Vagina (tissue), 2 donors: ENCODE measurements at regions not wholly inside any gene's neighbourhood (a gene's known extent, or its start where the extent isn't known, plus 50 kb on each side); places are given as distances from the start of the nearest gene placed in this dataset.
"Not testable (repeated sequence)": the region's sequence is repeated elsewhere in the genome, so short reads cannot be mapped to it uniquely, and the experiment has no call there.

Experiments
- DNase-seq, 2 donors: peaks; one replicate each; pipeline ENCODE4 v3.0.0-alpha.2; 2017; ENCODE audit errors: extremely low spot score in 2 of 2
- H3K27ac ChIP-seq: fragments of 200-600 bp; sonication (generic); one replicate; pipeline ENCODE4 v1.5.1; 2019
- H3K27me3 ChIP-seq: fragments of 200-600 bp; sonication (generic); one replicate; pipeline ENCODE4 v1.5.1; 2019
- H3K36me3 ChIP-seq, 2 donors: fragments of 200-600 bp; sonication (generic); one replicate each; pipeline ENCODE4 v1.5.1; 2017 to 2019
- H3K4me1 ChIP-seq: fragments of 200-600 bp; sonication (generic); one replicate; pipeline ENCODE4 v1.5.1; 2019
- H3K4me3 ChIP-seq, 2 donors: fragments of 200-600 bp; sonication (generic); 1 replicate in 1 of 2; 2 replicates in 1 of 2; pipeline ENCODE4 v1.5.1; 2016 to 2019
- H3K9me3 ChIP-seq: fragments of 200-600 bp; sonication (generic); one replicate; pipeline ENCODE4 v1.5.1; 2019
- POLR2A ChIP-seq, 2 donors: fragments of 450-650 bp; IDR thresholded peaks; one replicate each; pipeline ENCODE4 v1.6.1; 2017; ENCODE audit warnings: antibody characterized with exemption in 2 of 2, mild to moderate bottlenecking in 2 of 2, moderate library complexity in 2 of 2
- POLR2AphosphoS5 ChIP-seq, 2 donors: sonication (generic); formaldehyde crosslinking; IDR thresholded peaks; one replicate each; pipeline ENCODE4 v1.9.0; 2017; ENCODE audit warnings: antibody characterized with exemption in 2 of 2, mild to moderate bottlenecking in 2 of 2, low read depth in 1 of 2; ENCODE audit not compliant: insufficient read depth in 1 of 2
- intact Hi-C: fragments of 100-400 bp; cut with DNase I; formaldehyde crosslinking; loops from one replicate; pipeline ENCODE4 v1.15.1; 2023
- TF ChIP-seq, protein P1 (sequence below), 3 experiments: fragments of 450-650 bp in 2 of 3; fragments of 200-600 bp in 1 of 3; sonication (generic) in 1 of 3; IDR thresholded peaks; one replicate each; pipeline ENCODE4 v1.5.1; 2017 to 2019; ENCODE audit warnings: antibody characterized with exemption in 3 of 3, mild to moderate bottlenecking in 2 of 3, moderate library complexity in 2 of 3

DNA sequence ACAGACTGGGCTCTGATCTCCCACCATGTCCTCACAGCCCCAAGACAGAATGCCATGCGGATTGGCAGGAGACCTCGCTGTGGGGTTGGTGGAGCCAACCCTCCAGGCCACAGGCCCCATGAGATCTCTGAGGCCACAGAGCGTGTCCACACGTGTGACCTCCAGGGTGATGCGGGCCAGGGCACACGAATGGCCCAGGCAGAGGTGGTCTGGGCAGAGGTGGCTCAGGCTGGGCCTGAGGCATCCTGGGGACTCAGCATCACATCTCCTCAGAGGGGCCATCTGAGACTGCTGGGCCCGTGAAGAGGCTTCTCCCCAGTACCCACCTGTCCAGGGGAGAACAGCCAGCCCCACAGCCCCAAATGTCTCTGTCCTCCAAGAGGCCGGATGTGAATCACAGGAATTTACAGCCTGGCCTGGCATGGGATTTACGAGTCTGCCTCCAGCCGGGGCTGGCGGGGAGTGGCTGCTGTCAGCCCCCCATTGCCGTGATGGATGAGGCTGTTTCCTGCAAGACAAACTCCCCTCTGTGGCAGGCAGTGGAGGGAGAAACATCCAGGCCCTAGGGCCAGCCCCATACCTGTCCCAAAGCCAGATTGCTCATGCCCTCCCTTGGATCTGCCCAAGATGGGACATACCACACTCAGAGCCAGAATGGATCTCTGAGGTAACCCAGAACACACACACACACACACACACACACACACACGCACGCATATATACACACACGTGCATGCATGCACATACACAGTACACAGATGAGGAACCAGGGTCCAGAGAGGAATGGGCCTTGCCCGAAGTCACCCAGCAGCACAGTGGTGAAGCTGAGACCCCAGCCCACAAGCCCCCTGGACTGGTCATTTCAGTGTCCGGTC, 208.3 kb downstream of the TBC1D2B start:
- intact Hi-C loops = no loop called here
- no peak for DNase-seq

DNA sequence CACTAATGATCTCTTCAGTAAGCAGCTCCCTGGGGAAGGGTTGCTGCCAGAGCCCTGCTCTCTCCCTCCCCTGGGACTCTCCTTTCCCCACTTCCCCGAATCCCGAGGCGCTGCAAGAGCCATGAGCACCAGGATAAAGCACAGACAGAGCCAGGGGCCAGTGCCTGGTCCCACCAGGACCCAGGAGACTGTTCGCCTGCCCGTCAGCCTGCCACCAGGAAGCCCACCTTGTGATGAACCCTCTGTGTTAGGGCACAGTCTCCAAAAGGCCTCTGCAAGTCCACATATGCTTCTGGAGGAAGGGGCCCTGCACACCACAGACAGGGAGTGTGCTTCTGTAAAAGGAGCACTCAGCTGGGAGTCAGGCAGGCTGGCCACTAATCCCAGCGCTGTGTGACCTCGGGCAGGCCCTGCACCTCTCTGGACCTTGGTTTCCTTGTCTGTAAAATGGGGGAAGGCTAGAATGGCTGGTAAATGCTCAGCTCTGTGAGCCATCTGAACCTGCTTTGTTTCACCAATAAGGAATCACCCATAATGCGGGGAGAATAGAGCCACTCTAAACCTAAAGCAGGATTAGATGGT, 209.4 kb downstream of the TBC1D2B start:
- DNase-seq, H3K4me1 ChIP-seq, intact Hi-C loops, H3K9me3 ChIP-seq, H3K4me3 ChIP-seq, H3K27ac ChIP-seq, H3K36me3 ChIP-seq, H3K27me3 ChIP-seq: not testable (repeated sequence)

More for the DNA sequence above, 208.3 kb downstream of the TBC1D2B start:
- Histone ChIP-seq H3K27me3 (no peaks in the 10 kb centered on the region), H3K36me3 (no peaks in the 10 kb centered on the region), H3K9me3 (no peaks in the 10 kb centered on the region), H3K4me1 (no peaks in the 10 kb centered on the region), H3K27ac (no peak overlapping the region), H3K4me3 (no peak overlapping the region)
- TF ChIP-seq, protein P1, sequence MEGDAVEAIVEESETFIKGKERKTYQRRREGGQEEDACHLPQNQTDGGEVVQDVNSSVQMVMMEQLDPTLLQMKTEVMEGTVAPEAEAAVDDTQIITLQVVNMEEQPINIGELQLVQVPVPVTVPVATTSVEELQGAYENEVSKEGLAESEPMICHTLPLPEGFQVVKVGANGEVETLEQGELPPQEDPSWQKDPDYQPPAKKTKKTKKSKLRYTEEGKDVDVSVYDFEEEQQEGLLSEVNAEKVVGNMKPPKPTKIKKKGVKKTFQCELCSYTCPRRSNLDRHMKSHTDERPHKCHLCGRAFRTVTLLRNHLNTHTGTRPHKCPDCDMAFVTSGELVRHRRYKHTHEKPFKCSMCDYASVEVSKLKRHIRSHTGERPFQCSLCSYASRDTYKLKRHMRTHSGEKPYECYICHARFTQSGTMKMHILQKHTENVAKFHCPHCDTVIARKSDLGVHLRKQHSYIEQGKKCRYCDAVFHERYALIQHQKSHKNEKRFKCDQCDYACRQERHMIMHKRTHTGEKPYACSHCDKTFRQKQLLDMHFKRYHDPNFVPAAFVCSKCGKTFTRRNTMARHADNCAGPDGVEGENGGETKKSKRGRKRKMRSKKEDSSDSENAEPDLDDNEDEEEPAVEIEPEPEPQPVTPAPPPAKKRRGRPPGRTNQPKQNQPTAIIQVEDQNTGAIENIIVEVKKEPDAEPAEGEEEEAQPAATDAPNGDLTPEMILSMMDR (IDR thresholded peaks at IDR 0.05) = no peak
- TF ChIP-seq POLR2A (IDR thresholded peaks at IDR 0.05) = no peak
- no peak for TF ChIP-seq POLR2AphosphoS5 (IDR thresholded peaks at IDR 0.05; ENCODE audit: insufficient read depth in 1 of 2, low read depth in 1 of 2)

- no peaks in the 10 kb centered on the region for H3K9me3 ChIP-seq
- H3K4me3 ChIP-seq = no peak overlapping the region
- no peak for DNase-seq
- no peaks in the 10 kb centered on the region for H3K27me3 ChIP-seq
- TF ChIP-seq, protein P1 (IDR thresholded peaks at IDR 0.05) = no peak
- TF ChIP-seq POLR2AphosphoS5 (IDR thresholded peaks at IDR 0.05; ENCODE audit: insufficient read depth in 1 of 2, low read depth in 1 of 2) (no peak), POLR2A (IDR thresholded peaks at IDR 0.05) (no peak)
- intact Hi-C loops = no loop called here
- H3K27ac ChIP-seq = no peak overlapping the region
- no peaks in the 10 kb centered on the region for H3K4me1 ChIP-seq
- no peaks in the 10 kb centered on the region for H3K36me3 ChIP-seq
Observed at GRCh38 chr15:77867266-77868047, 210.1 kb downstream of the TBC1D2B start.

- Histone ChIP-seq H3K27ac (no peak overlapping the region), H3K27me3 (no peaks in the 10 kb centered on the region), H3K4me1 (no peaks in the 10 kb centered on the region), H3K9me3 (no peaks in the 10 kb centered on the region), H3K4me3 (no peak overlapping the region), H3K36me3 (no peaks in the 10 kb centered on the region)
- DNase-seq = no peak
- intact Hi-C loops = no loop called here
- TF ChIP-seq POLR2AphosphoS5 (IDR thresholded peaks at IDR 0.05; ENCODE audit: insufficient read depth in 1 of 2, low read depth in 1 of 2) (no peak), POLR2A (IDR thresholded peaks at IDR 0.05) (no peak)
- TF ChIP-seq, protein P1 (IDR thresholded peaks at IDR 0.05) = no peak
Observed at GRCh38 chr15:77866596-77867125, 210.8 kb downstream of the TBC1D2B start.

- Histone ChIP-seq H3K4me1 (no peaks in the 10 kb centered on the region), H3K36me3 (no peaks in the 10 kb centered on the region), H3K27me3 (no peaks in the 10 kb centered on the region), H3K9me3 (no peaks in the 10 kb centered on the region), H3K27ac (no peak overlapping the region), H3K4me3 (no peak overlapping the region)
- intact Hi-C loops = no loop called here
- TF ChIP-seq POLR2AphosphoS5 (IDR thresholded peaks at IDR 0.05; ENCODE audit: insufficient read depth in 1 of 2, low read depth in 1 of 2) (no peak), POLR2A (IDR thresholded peaks at IDR 0.05) (no peak)
- TF ChIP-seq, protein P1 (IDR thresholded peaks at IDR 0.05) = no peak
- no peak for DNase-seq
Observed at GRCh38 chr15:77866186-77866585, 211.3 kb downstream of the TBC1D2B start.
